ENCODE measurements at regions not wholly inside any gene's neighbourhood (a gene's known extent, or its start where the extent isn't known, plus 50 kb on each side); places are given as distances from the start of the nearest gene placed in this dataset.

DNA sequence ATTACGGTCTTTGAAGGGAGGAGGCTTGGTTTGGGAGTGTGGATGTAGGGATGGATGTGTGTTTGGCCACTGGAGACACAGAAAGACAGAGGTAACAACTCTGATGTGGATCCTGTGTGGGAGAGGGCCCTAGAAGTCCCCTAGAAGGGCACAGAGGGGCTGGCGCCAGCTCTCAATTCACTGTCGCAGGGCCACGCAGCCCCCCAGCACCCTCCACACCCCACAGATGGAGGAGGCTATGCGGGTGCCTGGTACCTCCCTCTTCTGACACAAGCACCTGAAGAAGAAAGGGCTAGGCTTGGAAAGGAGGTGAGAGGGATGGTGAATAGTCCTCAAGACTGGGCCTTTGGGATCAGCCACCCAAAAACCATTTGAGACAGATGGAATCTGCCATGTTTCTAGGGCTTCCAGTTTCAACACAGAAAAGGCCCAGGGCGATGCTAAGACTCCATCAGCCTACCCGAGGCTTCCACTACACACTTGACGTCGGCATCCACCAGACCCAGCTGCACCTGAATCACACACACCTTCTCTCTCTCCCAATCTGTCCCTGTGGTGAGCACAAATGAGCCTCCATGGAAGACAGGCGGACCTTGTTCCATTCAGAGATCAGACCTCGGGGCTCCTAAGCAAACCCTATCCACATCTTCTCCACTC lies 413.5 kb upstream of the HS6ST1 start:
- no peak for TF ChIP-seq EZH2phosphoT487 (conservative IDR thresholded peaks at IDR 0.05; ENCODE audit: low read length)
- TF ChIP-seq, protein P1, sequence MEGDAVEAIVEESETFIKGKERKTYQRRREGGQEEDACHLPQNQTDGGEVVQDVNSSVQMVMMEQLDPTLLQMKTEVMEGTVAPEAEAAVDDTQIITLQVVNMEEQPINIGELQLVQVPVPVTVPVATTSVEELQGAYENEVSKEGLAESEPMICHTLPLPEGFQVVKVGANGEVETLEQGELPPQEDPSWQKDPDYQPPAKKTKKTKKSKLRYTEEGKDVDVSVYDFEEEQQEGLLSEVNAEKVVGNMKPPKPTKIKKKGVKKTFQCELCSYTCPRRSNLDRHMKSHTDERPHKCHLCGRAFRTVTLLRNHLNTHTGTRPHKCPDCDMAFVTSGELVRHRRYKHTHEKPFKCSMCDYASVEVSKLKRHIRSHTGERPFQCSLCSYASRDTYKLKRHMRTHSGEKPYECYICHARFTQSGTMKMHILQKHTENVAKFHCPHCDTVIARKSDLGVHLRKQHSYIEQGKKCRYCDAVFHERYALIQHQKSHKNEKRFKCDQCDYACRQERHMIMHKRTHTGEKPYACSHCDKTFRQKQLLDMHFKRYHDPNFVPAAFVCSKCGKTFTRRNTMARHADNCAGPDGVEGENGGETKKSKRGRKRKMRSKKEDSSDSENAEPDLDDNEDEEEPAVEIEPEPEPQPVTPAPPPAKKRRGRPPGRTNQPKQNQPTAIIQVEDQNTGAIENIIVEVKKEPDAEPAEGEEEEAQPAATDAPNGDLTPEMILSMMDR (IDR thresholded peaks at IDR 0.05; ENCODE audit: insufficient read depth, low read length, poor library complexity, severe bottlenecking), result no peak
